CD14-positive monocyte (primary cell): ENCODE measurements at regions not wholly inside any gene's neighbourhood (a gene's known extent, or its start where the extent isn't known, plus 50 kb on each side); places are given as distances from the start of the nearest gene placed in this dataset.
"Not testable (repeated sequence)": the region's sequence is repeated elsewhere in the genome, so short reads cannot be mapped to it uniquely, and the experiment has no call there.

Experiments
- DNase-seq, 3 donors: peaks; one replicate each; pipeline ENCODE4 v3.0.0-alpha.2; 2011 to 2022
- H2AFZ ChIP-seq: 2 replicates; pipeline ENCODE4 v1.6.0; 2012; ENCODE audit warnings: mild to moderate bottlenecking, low read depth, low read length, inconsistent platforms; ENCODE audit not compliant: insufficient read depth, poor library complexity, severe bottlenecking
- H3K27ac ChIP-seq, 2 donors: 1 replicate in 1 of 2; 2 replicates in 1 of 2; pipeline ENCODE4 v1.5.1; 2012 to 2013; ENCODE audit warnings: low read length in 2 of 2, control low read depth in 1 of 2, inconsistent platforms in 1 of 2, low read depth in 1 of 2, mild to moderate bottlenecking in 1 of 2
- H3K27me3 ChIP-seq, 2 donors: one replicate each; pipeline versions ENCODE4 v1.6.0 to v1.6.1; 2011 to 2013; ENCODE audit warnings: low read length in 2 of 2; ENCODE audit not compliant: control insufficient read depth in 2 of 2, insufficient read depth in 2 of 2
- H3K36me3 ChIP-seq, 2 donors: replicated peaks in 1 of 2; 1 replicate in 1 of 2; 2 replicates in 1 of 2; pipeline versions ENCODE4 v1.5.1 to v1.6.1; 2012 to 2013; ENCODE audit warnings: low read length in 2 of 2, control low read depth in 1 of 2, inconsistent platforms in 1 of 2, mild to moderate bottlenecking in 1 of 2; ENCODE audit not compliant: insufficient read depth in 2 of 2, control insufficient read depth in 1 of 2
- H3K4me1 ChIP-seq, 2 donors: 1 replicate in 1 of 2; 2 replicates in 1 of 2; pipeline versions ENCODE4 v1.5.1 to v1.6.1; 2012 to 2013; ENCODE audit warnings: low read length in 2 of 2, control low read depth in 1 of 2, inconsistent platforms in 1 of 2, mild to moderate bottlenecking in 1 of 2, moderate library complexity in 1 of 2; ENCODE audit not compliant: insufficient read depth in 2 of 2, control insufficient read depth in 1 of 2
- H3K4me2 ChIP-seq: replicated peaks from 2 replicates; pipeline ENCODE3; 2012; ENCODE audit warnings: low read length, moderate library complexity, mild to moderate bottlenecking; ENCODE audit not compliant: poor library complexity, severe bottlenecking; ENCODE audit errors: extremely low read depth
- H3K4me3 ChIP-seq, 3 experiments: fragments of 200-600 bp in 1 of 3; sonication (generic) in 1 of 3; replicated peaks in 1 of 3; 1 replicate in 2 of 3; 2 replicates in 1 of 3; pipeline ENCODE4 v1.5.1; 2011 to 2013; ENCODE audit warnings: low read length in 3 of 3, mild to moderate bottlenecking in 3 of 3, control low read depth in 2 of 3, low read depth in 2 of 3, inconsistent platforms in 1 of 3, moderate library complexity in 1 of 3
- H3K79me2 ChIP-seq: 2 replicates; pipeline ENCODE4 v1.6.0; 2012; ENCODE audit warnings: mild to moderate bottlenecking, control low read depth, inconsistent platforms, low read length, moderate library complexity; ENCODE audit not compliant: insufficient read depth
- H3K9ac ChIP-seq: 2 replicates; pipeline ENCODE4 v1.6.0; 2017; ENCODE audit warnings: low read length, mild to moderate bottlenecking; ENCODE audit not compliant: insufficient read depth, poor library complexity, severe bottlenecking
- H3K9me3 ChIP-seq, 2 donors: replicated peaks in 1 of 2; 1 replicate in 1 of 2; 2 replicates in 1 of 2; pipeline versions ENCODE4 v1.5.1 to v1.6.1; 2012 to 2013; ENCODE audit warnings: low read length in 2 of 2, control low read depth in 1 of 2; ENCODE audit not compliant: control insufficient read depth in 1 of 2, insufficient read depth in 1 of 2
- H4K20me1 ChIP-seq: 2 replicates; pipeline ENCODE4 v1.6.0; 2012; ENCODE audit warnings: mild to moderate bottlenecking, low read length, control low read depth, moderate library complexity; ENCODE audit not compliant: insufficient read depth
- H3K27ac Mint-ChIP-seq, 7 donors: one replicate each; pipeline ENCODE4 v1.8.0; 2020; ENCODE audit warnings: mild to moderate bottlenecking in 7 of 7, mixed read lengths in 7 of 7, moderate library complexity in 6 of 7, inconsistent platforms in 2 of 7
- H3K27me3 Mint-ChIP-seq, 3 donors: one replicate each; pipeline ENCODE4 v1.8.0; 2021 to 2022; ENCODE audit warnings: low read depth in 3 of 3, mild to moderate bottlenecking in 3 of 3, mixed read lengths in 3 of 3, moderate library complexity in 3 of 3, inconsistent platforms in 1 of 3
- H3K36me3 Mint-ChIP-seq, 2 donors: one replicate each; pipeline ENCODE4 v1.8.0; 2020; ENCODE audit warnings: mixed read lengths in 2 of 2, inconsistent platforms in 1 of 2, mild to moderate bottlenecking in 1 of 2
- H3K4me1 Mint-ChIP-seq: one replicate; pipeline ENCODE4 v1.8.0; 2020; ENCODE audit warnings: mild to moderate bottlenecking, mixed read lengths
- H3K4me3 Mint-ChIP-seq, 2 donors: one replicate each; pipeline ENCODE4 v1.8.0; 2020; ENCODE audit warnings: mild to moderate bottlenecking in 2 of 2, mixed read lengths in 2 of 2, moderate library complexity in 1 of 2
- H3K9me3 Mint-ChIP-seq, 7 donors: one replicate each; pipeline ENCODE4 v1.8.0; 2020 to 2022; ENCODE audit warnings: mixed read lengths in 7 of 7, mild to moderate bottlenecking in 6 of 7, moderate library complexity in 6 of 7, inconsistent platforms in 2 of 7
- WGBS: methylation state at CpG from one replicate; pipeline ENCODE4 v1.1.5; 2013; ENCODE audit warnings: missing lambda C conversion rate; ENCODE audit not compliant: insufficient coverage; 5-methylcytosine and 5-hydroxymethylcytosine counted together
- intact Hi-C, 2 donors: fragments of 100-400 bp; cut with micrococcal nuclease; formaldehyde crosslinking; loops; one replicate each; pipeline versions ENCODE4 v1.15.0 to v1.15.1; 2023
- TF ChIP-seq, protein P1 (sequence below): fragments of 200-600 bp; IDR thresholded peaks from one replicate; pipeline ENCODE4 v1.8.0; 2022; ENCODE audit warnings: antibody characterized with exemption, mild to moderate bottlenecking

DNA sequence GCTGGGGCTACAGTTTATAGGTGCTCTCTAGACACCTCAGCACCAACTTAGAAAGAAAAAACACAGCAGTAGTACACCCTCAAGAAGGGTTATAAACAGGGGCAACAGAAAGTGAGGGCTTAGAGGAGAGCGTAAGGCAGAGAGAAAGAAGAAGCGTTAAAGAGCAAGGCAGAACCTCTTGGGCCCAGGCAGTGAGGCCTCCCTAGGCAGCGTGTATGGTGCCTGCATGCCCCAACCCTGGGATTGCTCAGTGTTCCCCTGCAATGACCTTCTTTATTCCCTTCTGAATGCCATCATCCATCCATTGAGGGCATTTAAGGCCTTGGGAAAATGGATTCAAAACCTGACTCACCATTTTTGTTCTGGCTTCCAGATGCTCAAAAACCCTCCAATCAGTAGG lies 130.0 kb upstream of the ARG1 start:
- no peak overlapping the region for H3K27ac ChIP-seq
- TF ChIP-seq, protein P1, sequence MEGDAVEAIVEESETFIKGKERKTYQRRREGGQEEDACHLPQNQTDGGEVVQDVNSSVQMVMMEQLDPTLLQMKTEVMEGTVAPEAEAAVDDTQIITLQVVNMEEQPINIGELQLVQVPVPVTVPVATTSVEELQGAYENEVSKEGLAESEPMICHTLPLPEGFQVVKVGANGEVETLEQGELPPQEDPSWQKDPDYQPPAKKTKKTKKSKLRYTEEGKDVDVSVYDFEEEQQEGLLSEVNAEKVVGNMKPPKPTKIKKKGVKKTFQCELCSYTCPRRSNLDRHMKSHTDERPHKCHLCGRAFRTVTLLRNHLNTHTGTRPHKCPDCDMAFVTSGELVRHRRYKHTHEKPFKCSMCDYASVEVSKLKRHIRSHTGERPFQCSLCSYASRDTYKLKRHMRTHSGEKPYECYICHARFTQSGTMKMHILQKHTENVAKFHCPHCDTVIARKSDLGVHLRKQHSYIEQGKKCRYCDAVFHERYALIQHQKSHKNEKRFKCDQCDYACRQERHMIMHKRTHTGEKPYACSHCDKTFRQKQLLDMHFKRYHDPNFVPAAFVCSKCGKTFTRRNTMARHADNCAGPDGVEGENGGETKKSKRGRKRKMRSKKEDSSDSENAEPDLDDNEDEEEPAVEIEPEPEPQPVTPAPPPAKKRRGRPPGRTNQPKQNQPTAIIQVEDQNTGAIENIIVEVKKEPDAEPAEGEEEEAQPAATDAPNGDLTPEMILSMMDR: no peak
- no peaks in the 10 kb centered on the region for H3K27me3 ChIP-seq
- no peak overlapping the region for H3K9ac ChIP-seq
- Mint-ChIP-seq H3K27me3 (peaks cover 0 to 2% (median 0%) of the 10 kb centered on the region in 3 donors), H3K4me1 (peaks cover 2% of the 10 kb centered on the region), H3K36me3 (no peaks in the 10 kb centered on the region), H3K27ac (no peak overlapping the region), H3K4me3 (no peak overlapping the region), H3K9me3 (peaks cover 0 to 6% (median 2%) of the 10 kb centered on the region in 7 donors)
- no peaks in the 10 kb centered on the region for H3K9me3 ChIP-seq
- no peaks in the 10 kb centered on the region for H3K4me1 ChIP-seq
- H4K20me1 ChIP-seq: no peaks in the 10 kb centered on the region
- no peaks in the 10 kb centered on the region for H3K79me2 ChIP-seq
- no peak overlapping the region for H3K4me3 ChIP-seq
- 84% methylated on average over 3 of the region's 3 CpGs for WGBS
- H3K4me2 ChIP-seq: no peak overlapping the region
- no peaks in the 10 kb centered on the region for H3K36me3 ChIP-seq
- no peak overlapping the region for H2AFZ ChIP-seq
- intact Hi-C loops: no loop called here
- DNase-seq: no peak

DNA sequence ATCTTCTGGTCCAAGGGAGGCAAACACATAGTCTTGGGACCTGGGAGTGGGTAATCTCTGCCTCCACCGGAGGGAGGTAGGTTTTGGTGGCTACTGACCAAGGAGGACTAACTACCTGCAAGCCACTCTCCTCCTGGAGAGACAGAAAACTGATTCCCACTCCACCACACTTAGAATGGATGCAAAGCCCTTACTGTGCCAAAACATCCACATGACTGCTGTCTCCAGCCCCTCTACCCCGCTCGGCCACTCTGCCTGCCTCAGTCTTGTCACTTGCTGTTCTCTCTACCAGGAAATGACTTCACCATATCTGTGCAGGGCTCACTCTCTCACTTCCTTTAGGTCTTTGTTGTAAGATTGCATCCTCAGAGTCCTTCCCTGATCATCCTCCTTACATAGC lies 129.5 kb upstream of the ARG1 start:
- Histone ChIP-seq H3K4me2 (no peak overlapping the region), H3K27ac (no peak overlapping the region), H3K36me3 (no peaks in the 10 kb centered on the region), H3K9ac (no peak overlapping the region), H3K9me3 (no peaks in the 10 kb centered on the region), H3K27me3 (no peaks in the 10 kb centered on the region), H2AFZ (no peak overlapping the region), H3K4me3 (no peak overlapping the region), H3K79me2 (no peaks in the 10 kb centered on the region), H3K4me1 (no peaks in the 10 kb centered on the region), H4K20me1 (no peaks in the 10 kb centered on the region)
- peaks cover 0 to 2% (median 0%) of the 10 kb centered on the region in 3 donors for H3K27me3 Mint-ChIP-seq
- H3K27ac Mint-ChIP-seq: no peak overlapping the region
- no peaks in the 10 kb centered on the region for H3K36me3 Mint-ChIP-seq
- TF ChIP-seq, protein P1: no peak
- H3K4me1 Mint-ChIP-seq: peaks cover 2% of the 10 kb centered on the region
- intact Hi-C loops: no loop called here
- peaks cover 0 to 6% (median 2%) of the 10 kb centered on the region in 7 donors for H3K9me3 Mint-ChIP-seq
- H3K4me3 Mint-ChIP-seq: no peak overlapping the region
- WGBS: 85% methylated on average over 2 of the region's 3 CpGs
- DNase-seq: no peak

DNA sequence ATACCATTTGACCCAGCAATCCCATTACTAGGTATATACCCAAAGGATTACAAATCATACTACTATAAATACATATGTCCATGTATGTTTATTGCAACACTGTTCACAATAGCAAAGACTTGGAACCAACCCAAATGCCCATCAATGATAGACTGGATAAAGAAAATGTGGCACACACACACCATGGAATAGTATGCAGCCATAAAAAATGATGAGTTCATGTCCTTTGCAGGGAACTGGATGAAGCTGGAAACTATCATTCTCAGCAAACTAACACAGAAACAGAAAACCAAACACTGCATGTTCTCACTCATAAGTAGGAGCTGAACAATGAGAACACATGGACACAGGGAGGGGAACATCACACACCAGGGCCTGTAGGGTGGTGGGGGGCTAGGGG lies 127.7 kb upstream of the ARG1 start:
- H3K36me3 Mint-ChIP-seq, H3K27me3 ChIP-seq, H2AFZ ChIP-seq, H3K27ac Mint-ChIP-seq, H3K27ac ChIP-seq, H3K36me3 ChIP-seq, H3K9me3 ChIP-seq, H3K27me3 Mint-ChIP-seq, H3K9me3 Mint-ChIP-seq, H3K4me1 Mint-ChIP-seq, DNase-seq, H3K4me1 ChIP-seq, H3K79me2 ChIP-seq, H3K9ac ChIP-seq, H3K4me2 ChIP-seq, H3K4me3 Mint-ChIP-seq, intact Hi-C loops, H4K20me1 ChIP-seq, H3K4me3 ChIP-seq: not testable (repeated sequence)
